ENCODE measurements at regions not wholly inside any gene's neighbourhood (a gene's known extent, or its start where the extent isn't known, plus 50 kb on each side); places are given as distances from the start of the nearest gene placed in this dataset.

GRCh38 chr5:71832812-71833715 is 114.0 kb downstream of the CARTPT start:
- no peak for TF ChIP-seq CTCF (IDR thresholded peaks at IDR 0.05; ENCODE audit: insufficient read depth, low read depth, low read length)
- DNase-seq (ENCODE audit: low read depth), result no peak
- no peak overlapping the region for H3K4me3 ChIP-seq (ENCODE audit: low read depth, low read length)

GRCh38 chr5:71834601-71835000 is 115.5 kb downstream of the CARTPT start:
- no peak for DNase-seq (ENCODE audit: low read depth)
- no peak overlapping the region for H3K4me3 ChIP-seq (ENCODE audit: low read depth, low read length)
- no peak for TF ChIP-seq CTCF (IDR thresholded peaks at IDR 0.05; ENCODE audit: insufficient read depth, low read depth, low read length)

GRCh38 chr5:71836084-71836483 is 117.0 kb downstream of the CARTPT start:
- no peak overlapping the region for H3K4me3 ChIP-seq (ENCODE audit: low read depth, low read length)
- TF ChIP-seq CTCF (IDR thresholded peaks at IDR 0.05; ENCODE audit: insufficient read depth, low read depth, low read length), result peak; percentile 42
- DNase-seq (ENCODE audit: low read depth), result peak; percentile 7

GRCh38 chr5:71836559-71837112 is 117.6 kb downstream of the CARTPT start:
- no peak for TF ChIP-seq CTCF (IDR thresholded peaks at IDR 0.05; ENCODE audit: insufficient read depth, low read depth, low read length)
- DNase-seq (ENCODE audit: low read depth), result no peak
- no peak overlapping the region for H3K4me3 ChIP-seq (ENCODE audit: low read depth, low read length)

GRCh38 chr5:71838286-71838685 is 119.2 kb downstream of the CARTPT start:
- TF ChIP-seq CTCF (IDR thresholded peaks at IDR 0.05; ENCODE audit: insufficient read depth, low read depth, low read length), result no peak
- H3K4me3 ChIP-seq (ENCODE audit: low read depth, low read length), result no peak overlapping the region
- no peak for DNase-seq (ENCODE audit: low read depth)

GRCh38 chr5:71839096-71839884 is 120.2 kb downstream of the CARTPT start:
- TF ChIP-seq CTCF (IDR thresholded peaks at IDR 0.05; ENCODE audit: insufficient read depth, low read depth, low read length), result no peak

More at GRCh38 chr5:71839096-71839884, 120.2 kb downstream of the CARTPT start:
- no peak for DNase-seq (ENCODE audit: low read depth)
- H3K4me3 ChIP-seq (ENCODE audit: low read depth, low read length), result no peak overlapping the region
